ENCODE measurements at regions not wholly inside any gene's neighbourhood (a gene's known extent, or its start where the extent isn't known, plus 50 kb on each side); places are given as distances from the start of the nearest gene placed in this dataset.

GRCh38 chr1:204797401-204797800 is 73.3 kb upstream of the NFASC start:
- TF ChIP-seq POLR2A (IDR thresholded peaks at IDR 0.05), result no peak
- TF ChIP-seq CTCF (IDR thresholded peaks at IDR 0.05), result no peak

Data from uterus (tissue), 2 donors.